GM21576 (cell line): ENCODE measurements at regions not wholly inside any gene's neighbourhood (a gene's known extent, or its start where the extent isn't known, plus 50 kb on each side); places are given as distances from the start of the nearest gene placed in this dataset.

Source experiments
- ATAC-seq: cut with Tn5 transposase; IDR thresholded peaks from one replicate; pipeline ENCODE4 v1.9.1; 2021; ENCODE audit warnings: mild to moderate bottlenecking, moderate library complexity; ENCODE audit not compliant: unreplicated experiment

- peak; percentile 69 for ATAC-seq
These were observed 162.2 kb downstream of the SREK1 start for GRCh38 chr5:66306105-66306843.

GRCh38 chr5:66306844-66307315 lies 162.8 kb downstream of the SREK1 start:
- ATAC-seq, result no peak

- ATAC-seq, result no peak
These were observed 163.6 kb downstream of the SREK1 start for GRCh38 chr5:66307647-66308241.

- no peak for ATAC-seq
These were observed 168.2 kb downstream of the SREK1 start for GRCh38 chr5:66312266-66312665.

- ATAC-seq, result no peak
These were observed 171.7 kb downstream of the SREK1 start for GRCh38 chr5:66315784-66316183.

GRCh38 chr5:66322786-66323528 lies 178.9 kb downstream of the SREK1 start:
- ATAC-seq, result no peak

GRCh38 chr5:66323529-66323895 lies 179.4 kb downstream of the SREK1 start:
- no peak for ATAC-seq

GRCh38 chr5:66324357-66324756 lies 180.3 kb downstream of the SREK1 start:
- no peak for ATAC-seq

- ATAC-seq, result no peak
These were observed 182.2 kb downstream of the SREK1 start for GRCh38 chr5:66326276-66326675.

GRCh38 chr5:66327008-66327407 lies 182.9 kb downstream of the SREK1 start:
- no peak for ATAC-seq

GRCh38 chr5:66329078-66329477 lies 185.0 kb downstream of the SREK1 start:
- no peak for ATAC-seq

- no peak for ATAC-seq
These were observed 189.1 kb downstream of the SREK1 start for GRCh38 chr5:66333192-66333591.

GRCh38 chr5:66337626-66338226 lies 193.6 kb downstream of the SREK1 start:
- no peak for ATAC-seq

- no peak for ATAC-seq
These were observed 194.7 kb downstream of the SREK1 start for GRCh38 chr5:66338828-66339227.

- ATAC-seq, result no peak
These were observed 195.8 kb downstream of the SREK1 start for GRCh38 chr5:66339896-66340295.

- no peak for ATAC-seq
These were observed 196.7 kb downstream of the SREK1 start for GRCh38 chr5:66340786-66341185.

- ATAC-seq, result no peak
These were observed 198.3 kb downstream of the SREK1 start for GRCh38 chr5:66342341-66342880.

- ATAC-seq, result no peak
These were observed 199.4 kb downstream of the SREK1 start for GRCh38 chr5:66343370-66344071.

- no peak for ATAC-seq
These were observed 200.4 kb downstream of the SREK1 start for GRCh38 chr5:66344544-66344943.

- no peak for ATAC-seq
These were observed 201.2 kb downstream of the SREK1 start for GRCh38 chr5:66345281-66345680.

GRCh38 chr5:66346869-66347268 lies 202.8 kb downstream of the SREK1 start:
- ATAC-seq, result no peak
